ENCODE measurements at regions not wholly inside any gene's neighbourhood (a gene's known extent, or its start where the extent isn't known, plus 50 kb on each side); places are given as distances from the start of the nearest gene placed in this dataset.

DNA sequence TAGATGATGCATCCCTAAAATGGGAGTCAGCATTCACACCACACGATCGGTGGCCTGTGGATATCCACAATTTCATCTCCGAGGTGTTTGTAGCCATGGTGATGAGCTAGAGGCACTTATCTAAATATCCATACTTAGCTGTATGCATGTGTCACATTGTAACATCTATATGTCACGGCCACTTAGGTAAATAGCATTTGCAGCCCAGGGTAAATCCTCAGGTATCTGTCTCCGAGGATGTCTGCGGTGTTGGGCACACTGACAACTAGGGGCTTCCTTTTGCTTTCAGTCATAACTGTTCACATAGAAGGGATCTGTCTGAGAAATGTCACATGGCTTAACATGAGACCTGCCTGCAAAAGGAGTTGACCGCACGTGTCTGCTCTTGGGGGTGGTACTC, 455.2 kb upstream of the ZFHX3 start:
- Mint-ChIP-seq H3K4me3 (no peak overlapping the region), H3K27ac (no peak overlapping the region), H3K36me3 (no peaks in the 10 kb centered on the region), H3K9me3 (peaks cover 5% of the 10 kb centered on the region), H3K27me3 (no peaks in the 10 kb centered on the region), H3K4me1 (no peaks in the 10 kb centered on the region)
- ATAC-seq = no peak

DNA sequence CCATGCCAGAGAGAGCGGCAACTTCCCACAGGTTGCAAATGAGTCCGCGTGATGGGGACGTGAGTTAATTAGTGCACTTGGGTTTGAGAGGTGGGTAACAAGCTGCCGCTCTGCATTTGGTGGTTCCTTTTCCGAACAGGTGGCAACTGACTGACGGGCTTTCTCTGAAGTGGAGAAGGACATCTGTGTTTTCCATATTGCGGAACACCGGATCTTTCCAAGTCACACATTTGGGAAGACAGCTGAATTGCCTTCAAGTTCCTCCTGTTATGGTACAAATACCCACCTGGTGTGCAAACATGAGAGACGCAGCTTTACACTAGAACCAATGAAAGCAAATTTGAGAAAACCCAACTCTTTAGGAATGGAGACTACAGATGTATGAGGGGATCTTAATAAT, 451.3 kb upstream of the ZFHX3 start:
- Mint-ChIP-seq H3K27ac (no peak overlapping the region), H3K27me3 (no peaks in the 10 kb centered on the region), H3K4me1 (no peaks in the 10 kb centered on the region), H3K4me3 (no peak overlapping the region), H3K9me3 (peaks cover 1% of the 10 kb centered on the region), H3K36me3 (no peaks in the 10 kb centered on the region)
- ATAC-seq = no peak

DNA sequence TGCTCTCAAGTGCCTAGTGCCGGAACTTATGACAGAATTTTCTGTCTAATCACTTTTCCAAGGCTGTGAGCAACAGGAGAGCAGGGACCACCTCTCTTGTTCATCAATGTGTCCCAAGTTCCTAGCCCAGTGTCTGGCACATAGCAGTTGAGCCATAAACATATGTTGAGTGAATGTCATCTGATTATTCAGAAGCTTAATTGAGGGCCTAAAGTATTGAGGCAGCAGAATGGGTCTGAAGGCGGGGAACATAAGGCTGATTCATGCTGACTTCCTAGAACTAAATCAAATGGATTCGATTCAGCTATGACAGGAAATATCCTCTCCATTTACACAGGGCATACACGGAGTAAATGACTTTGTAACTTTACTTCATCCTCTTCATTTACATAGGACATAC, 438.0 kb upstream of the ZFHX3 start:
- peaks cover 5% of the 10 kb centered on the region for H3K9me3 Mint-ChIP-seq
- ATAC-seq = no peak
- H3K27ac Mint-ChIP-seq = no peak overlapping the region
- H3K27me3 Mint-ChIP-seq = peaks cover 9% of the 10 kb centered on the region
- H3K36me3 Mint-ChIP-seq = no peaks in the 10 kb centered on the region
- H3K4me3 Mint-ChIP-seq = no peak overlapping the region
- no peaks in the 10 kb centered on the region for H3K4me1 Mint-ChIP-seq

- peaks cover 9% of the 10 kb centered on the region for H3K27me3 Mint-ChIP-seq
- H3K9me3 Mint-ChIP-seq = peaks cover 5% of the 10 kb centered on the region
- no peak for ATAC-seq
Observed at GRCh38 chr16:73483934-73484711, 436.2 kb upstream of the ZFHX3 start.

DNA sequence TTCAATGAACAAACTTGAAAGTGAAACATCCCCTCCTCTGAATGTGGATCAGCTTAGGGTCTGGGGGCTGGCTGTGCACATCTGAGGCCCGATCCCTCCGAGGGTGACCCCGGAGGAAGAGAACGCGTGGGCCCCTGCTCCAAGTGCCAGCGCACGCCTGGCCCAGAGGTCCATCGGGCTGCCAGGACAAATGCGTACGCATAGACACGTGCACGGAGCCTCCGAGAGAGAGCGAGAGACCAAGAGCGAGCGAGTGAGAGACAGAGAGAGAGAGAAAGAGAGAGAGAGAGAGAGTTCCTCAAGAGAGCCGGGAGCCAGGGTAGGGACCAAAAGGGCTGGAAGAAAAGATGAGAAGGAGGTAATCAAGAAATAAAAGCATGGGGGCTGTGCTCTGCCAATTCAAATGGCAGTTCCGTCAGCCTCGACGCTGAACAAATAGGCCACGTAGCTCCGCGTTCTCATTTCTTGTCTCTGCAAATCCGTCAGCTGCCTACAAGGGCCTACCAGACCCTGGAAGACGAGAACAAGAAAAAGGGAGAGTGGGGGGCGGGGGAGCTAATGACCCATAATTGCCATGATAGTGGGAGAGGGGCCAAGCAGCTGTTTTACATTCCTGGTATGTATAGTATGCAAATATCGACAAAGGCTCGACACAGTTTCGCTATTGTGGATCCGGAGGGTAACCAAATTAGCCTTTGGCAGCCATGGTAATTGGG, 435.3 kb upstream of the ZFHX3 start:
- Mint-ChIP-seq H3K9me3 (peaks cover 5% of the 10 kb centered on the region), H3K27ac (no peak overlapping the region), H3K27me3 (peaks cover 9% of the 10 kb centered on the region), H3K4me1 (no peaks in the 10 kb centered on the region), H3K4me3 (no peak overlapping the region), H3K36me3 (no peaks in the 10 kb centered on the region)
- no peak for ATAC-seq

More at GRCh38 chr16:73483934-73484711, 436.2 kb upstream of the ZFHX3 start:
- H3K27ac Mint-ChIP-seq = no peak overlapping the region
- no peaks in the 10 kb centered on the region for H3K4me1 Mint-ChIP-seq
- no peak overlapping the region for H3K4me3 Mint-ChIP-seq
- H3K36me3 Mint-ChIP-seq = no peaks in the 10 kb centered on the region

DNA sequence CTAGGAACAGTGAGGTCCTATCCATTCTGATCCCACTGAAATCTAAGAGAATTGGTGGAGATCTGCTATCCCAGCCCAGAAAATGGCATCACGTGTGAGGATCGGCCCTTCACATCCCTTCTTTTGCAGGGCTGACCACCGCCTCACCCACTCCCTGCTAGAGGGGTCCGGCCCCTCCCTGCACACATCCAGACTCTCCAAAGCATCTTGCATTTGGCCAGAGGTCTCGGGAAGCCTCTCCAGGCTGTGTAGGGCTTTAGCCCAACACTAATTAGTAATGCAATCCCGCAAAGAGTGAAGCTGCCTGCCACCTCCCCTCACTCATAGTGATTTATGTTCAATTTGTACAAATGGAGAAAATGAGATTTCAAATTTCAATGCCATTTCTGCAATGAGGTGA, 434.4 kb upstream of the ZFHX3 start:
- Mint-ChIP-seq H3K9me3 (peaks cover 5% of the 10 kb centered on the region), H3K4me1 (no peaks in the 10 kb centered on the region), H3K36me3 (no peaks in the 10 kb centered on the region), H3K27me3 (peaks cover 9% of the 10 kb centered on the region), H3K27ac (no peak overlapping the region), H3K4me3 (no peak overlapping the region)
- no peak for ATAC-seq

- no peak overlapping the region for H3K4me3 Mint-ChIP-seq
- H3K4me1 Mint-ChIP-seq = no peaks in the 10 kb centered on the region
Observed at GRCh38 chr16:73480381-73480780, 432.5 kb upstream of the ZFHX3 start.

GRCh38 chr16:73473713-73474112, 425.8 kb upstream of the ZFHX3 start:
- no peak for ATAC-seq
- Mint-ChIP-seq H3K9me3 (no peaks in the 10 kb centered on the region), H3K27ac (no peak overlapping the region), H3K4me1 (no peaks in the 10 kb centered on the region), H3K27me3 (no peaks in the 10 kb centered on the region), H3K4me3 (no peak overlapping the region), H3K36me3 (no peaks in the 10 kb centered on the region)

More at GRCh38 chr16:73480381-73480780, 432.5 kb upstream of the ZFHX3 start:
- Mint-ChIP-seq H3K27ac (no peak overlapping the region), H3K36me3 (no peaks in the 10 kb centered on the region), H3K27me3 (peaks cover 9% of the 10 kb centered on the region), H3K9me3 (peaks cover 2% of the 10 kb centered on the region)
- no peak for ATAC-seq

- Mint-ChIP-seq H3K9me3 (peaks cover 6% of the 10 kb centered on the region), H3K4me3 (no peak overlapping the region), H3K36me3 (no peaks in the 10 kb centered on the region), H3K27me3 (no peaks in the 10 kb centered on the region), H3K27ac (no peak overlapping the region), H3K4me1 (no peaks in the 10 kb centered on the region)
- no peak for ATAC-seq
Observed at GRCh38 chr16:73464834-73465233, 416.9 kb upstream of the ZFHX3 start.

DNA sequence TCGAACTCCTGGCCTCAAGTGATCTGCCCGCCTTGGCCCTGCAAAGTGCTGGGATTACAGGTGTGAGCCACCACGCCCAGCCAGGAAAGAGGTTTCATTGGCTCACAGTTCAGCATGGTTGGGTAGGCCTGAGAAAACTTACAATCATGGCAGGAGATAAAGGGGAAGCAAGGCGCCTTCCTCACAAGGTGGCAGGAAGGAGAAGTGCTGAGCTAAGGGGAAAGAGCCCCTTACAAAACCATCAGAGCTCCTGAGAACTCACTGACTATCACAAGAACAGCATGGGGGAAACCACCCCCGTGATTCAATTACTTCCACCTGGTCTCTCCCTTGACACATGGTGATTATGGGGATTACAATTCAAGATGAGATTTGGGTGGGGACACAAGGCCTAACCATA, 411.7 kb upstream of the ZFHX3 start:
- ATAC-seq = no peak
- Mint-ChIP-seq H3K4me1 (no peaks in the 10 kb centered on the region), H3K27me3 (no peaks in the 10 kb centered on the region)

DNA sequence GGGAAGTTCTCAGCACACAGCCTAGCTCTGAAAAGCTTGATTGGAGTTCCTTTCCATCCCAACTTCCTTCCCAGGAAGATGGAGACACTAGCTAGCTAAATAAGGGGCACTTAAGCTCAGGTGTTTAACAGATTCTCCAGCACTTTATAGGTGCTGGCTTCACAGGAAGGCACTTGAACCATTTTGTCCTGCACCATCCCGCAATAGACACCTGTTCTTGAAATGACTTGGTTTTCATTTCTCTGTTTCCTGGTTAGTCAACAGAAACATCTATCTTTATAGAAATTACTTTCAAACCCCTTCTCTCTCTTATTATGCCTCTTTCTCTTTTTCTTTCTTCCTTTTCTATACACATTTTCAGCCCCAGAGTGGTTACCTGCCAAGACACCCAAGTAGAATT, 409.9 kb upstream of the ZFHX3 start:
- Mint-ChIP-seq H3K36me3 (no peaks in the 10 kb centered on the region), H3K27me3 (no peaks in the 10 kb centered on the region), H3K9me3 (peaks cover 3% of the 10 kb centered on the region), H3K4me1 (no peaks in the 10 kb centered on the region), H3K27ac (no peak overlapping the region), H3K4me3 (no peak overlapping the region)
- no peak for ATAC-seq

More for the DNA sequence above, 411.7 kb upstream of the ZFHX3 start:
- Mint-ChIP-seq H3K27ac (no peak overlapping the region), H3K9me3 (peaks cover 6% of the 10 kb centered on the region), H3K36me3 (no peaks in the 10 kb centered on the region), H3K4me3 (no peak overlapping the region)

GRCh38 chr16:73448970-73449369, 401.0 kb upstream of the ZFHX3 start:
- H3K9me3 Mint-ChIP-seq = peaks cover 19% of the 10 kb centered on the region
- no peak for ATAC-seq
- no peaks in the 10 kb centered on the region for H3K36me3 Mint-ChIP-seq
- no peak overlapping the region for H3K27ac Mint-ChIP-seq
- H3K4me1 Mint-ChIP-seq = no peaks in the 10 kb centered on the region
- no peaks in the 10 kb centered on the region for H3K27me3 Mint-ChIP-seq
- H3K4me3 Mint-ChIP-seq = no peak overlapping the region

DNA sequence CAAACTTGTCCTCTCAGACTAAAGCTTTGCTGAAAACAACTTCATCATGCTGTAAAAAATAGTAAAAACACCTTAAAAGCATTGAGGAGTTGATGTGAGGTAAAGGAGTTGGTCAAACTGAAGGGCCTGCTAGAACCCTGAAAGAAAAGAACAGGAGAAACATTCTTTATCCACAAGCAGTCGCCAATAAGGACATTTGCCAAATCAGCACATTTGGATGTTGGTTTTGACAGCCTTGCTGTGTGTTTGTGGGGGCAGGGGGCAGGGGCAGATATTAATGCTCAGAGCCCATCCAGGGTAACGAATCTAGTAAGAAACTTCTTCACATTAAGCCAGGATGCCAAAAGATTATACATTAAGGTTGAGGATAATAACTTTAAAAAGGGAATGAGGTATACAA, 399.9 kb upstream of the ZFHX3 start:
- Mint-ChIP-seq H3K4me1 (no peaks in the 10 kb centered on the region), H3K4me3 (no peak overlapping the region), H3K27me3 (no peaks in the 10 kb centered on the region), H3K27ac (no peak overlapping the region), H3K9me3 (peaks cover 19% of the 10 kb centered on the region), H3K36me3 (no peaks in the 10 kb centered on the region)
- no peak for ATAC-seq

GRCh38 chr16:73434621-73435020, 386.7 kb upstream of the ZFHX3 start:
- Mint-ChIP-seq H3K4me3 (no peak overlapping the region), H3K27me3 (no peaks in the 10 kb centered on the region), H3K4me1 (no peaks in the 10 kb centered on the region), H3K36me3 (no peaks in the 10 kb centered on the region), H3K9me3 (no peaks in the 10 kb centered on the region), H3K27ac (no peak overlapping the region)
- ATAC-seq = no peak

- no peak overlapping the region for H3K27ac Mint-ChIP-seq
- no peaks in the 10 kb centered on the region for H3K9me3 Mint-ChIP-seq
- no peaks in the 10 kb centered on the region for H3K4me1 Mint-ChIP-seq
- no peak for ATAC-seq
- H3K36me3 Mint-ChIP-seq = no peaks in the 10 kb centered on the region
- no peaks in the 10 kb centered on the region for H3K27me3 Mint-ChIP-seq
- no peak overlapping the region for H3K4me3 Mint-ChIP-seq
Observed at GRCh38 chr16:73433731-73434307, 385.9 kb upstream of the ZFHX3 start.

All from stimulated activated memory B cell treated with anti-CD40 and anti-IgM and Interleukin-4, amounts not matched to agents 10 μg/mL and 1 μg/mL and 100 μg/mL, for 72 hours (primary cell).